Adrenal gland (tissue), 9 donors: ENCODE measurements at regions not wholly inside any gene's neighbourhood (a gene's known extent, or its start where the extent isn't known, plus 50 kb on each side); places are given as distances from the start of the nearest gene placed in this dataset.

Experiments used
- DNase-seq, 7 donors: peaks; one replicate each; pipeline ENCODE4 v3.0.0-alpha.2; 2019 to 2020
- H3K27ac ChIP-seq, 5 donors: fragments of 200-600 bp; sonication (generic) in 4 of 5; 1 replicate in 3 of 5; 2 replicates in 2 of 5; pipeline versions ENCODE4 v1.5.1 to v1.8.0; 2016 to 2020; ENCODE audit warnings: mild to moderate bottlenecking in 1 of 5
- H3K27me3 ChIP-seq: fragments of 200-600 bp; 2 replicates; pipeline ENCODE4 v1.8.0; 2021
- H3K36me3 ChIP-seq, 2 donors: fragments of 200-600 bp; replicated peaks in 1 of 2; 1 replicate in 1 of 2; 2 replicates in 1 of 2; pipeline versions ENCODE4 v1.5.1 to v1.8.0; 2018 to 2022
- H3K4me1 ChIP-seq, 2 donors: fragments of 200-600 bp; replicated peaks in 1 of 2; 1 replicate in 1 of 2; 2 replicates in 1 of 2; pipeline versions ENCODE4 v1.5.1 to v1.8.0; 2018 to 2021
- H3K4me3 ChIP-seq, 4 donors: fragments of 200-600 bp; sonication (generic) in 3 of 4; one replicate each; pipeline ENCODE4 v1.5.1; 2016 to 2018
- H3K9me3 ChIP-seq, 3 donors: fragments of 200-600 bp; sonication (generic) in 1 of 3; replicated peaks in 1 of 3; 1 replicate in 2 of 3; 2 replicates in 1 of 3; pipeline versions ENCODE4 v1.5.1 to v1.8.0; 2016 to 2021
- POLR2A ChIP-seq, 2 donors: fragments of 450-650 bp; IDR thresholded peaks; one replicate each; pipeline ENCODE4 v1.6.1; 2017; ENCODE audit warnings: antibody characterized with exemption in 2 of 2, mild to moderate bottlenecking in 2 of 2, moderate library complexity in 1 of 2
- WGBS, 4 donors: extraction: QIAGEN DNeasy Blood & Tissue Kit in 2 of 4; methylation state at CpG; one replicate each; pipeline versions ENCODE4 v1.1.5 to v1.1.7; 2013 to 2017; 5-methylcytosine and 5-hydroxymethylcytosine counted together
- intact Hi-C, 2 donors: fragments of 100-400 bp; cut with DNase I; formaldehyde crosslinking; loops; one replicate each; pipeline versions ENCODE4 v1.14.1 to v1.15.0; 2022 to 2023
- TF ChIP-seq, protein P1 (sequence below), 6 experiments: fragments of 450-650 bp in 4 of 6; fragments of 200-600 bp in 2 of 6; sonication (generic) in 1 of 6; IDR thresholded peaks; 1 replicate in 5 of 6; 2 replicates in 1 of 6; pipeline versions ENCODE4 v1.5.1 to v1.8.0; 2016 to 2021; ENCODE audit warnings: antibody characterized with exemption in 6 of 6, mild to moderate bottlenecking in 2 of 6, moderate library complexity in 1 of 6
- donor health status: healthy with polysubstance abuse.
- donor health status: Bipolar disorder and iron deficiency.
- donor health status: DM: yes; HTN: yes; CAD: no.
- donor health status: DM: no; HTN: no; CAD: no.
- donor health status: DM: no; HTN: no; CAD: no.

DNA sequence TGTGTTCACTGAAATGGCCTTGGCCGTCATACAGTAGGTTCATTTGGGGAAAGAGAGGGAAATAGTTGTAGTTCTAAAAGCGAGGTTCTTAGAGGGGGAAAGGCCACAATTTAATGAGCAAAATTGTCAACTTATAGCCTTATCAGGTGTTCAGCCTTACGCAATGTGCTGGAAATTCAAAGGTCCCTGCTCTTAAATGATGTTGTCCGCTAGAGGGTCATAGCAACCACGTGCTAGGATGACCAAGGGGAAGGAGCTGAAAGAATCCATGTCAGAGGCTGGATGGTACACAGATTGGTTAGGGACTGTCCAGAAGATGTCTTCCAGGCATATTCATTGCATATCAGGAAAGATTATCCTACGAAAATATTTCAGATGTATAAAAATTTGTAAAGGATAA is 282.3 kb upstream of the MEX3C start:
- no peak for DNase-seq
- TF ChIP-seq, protein P1, sequence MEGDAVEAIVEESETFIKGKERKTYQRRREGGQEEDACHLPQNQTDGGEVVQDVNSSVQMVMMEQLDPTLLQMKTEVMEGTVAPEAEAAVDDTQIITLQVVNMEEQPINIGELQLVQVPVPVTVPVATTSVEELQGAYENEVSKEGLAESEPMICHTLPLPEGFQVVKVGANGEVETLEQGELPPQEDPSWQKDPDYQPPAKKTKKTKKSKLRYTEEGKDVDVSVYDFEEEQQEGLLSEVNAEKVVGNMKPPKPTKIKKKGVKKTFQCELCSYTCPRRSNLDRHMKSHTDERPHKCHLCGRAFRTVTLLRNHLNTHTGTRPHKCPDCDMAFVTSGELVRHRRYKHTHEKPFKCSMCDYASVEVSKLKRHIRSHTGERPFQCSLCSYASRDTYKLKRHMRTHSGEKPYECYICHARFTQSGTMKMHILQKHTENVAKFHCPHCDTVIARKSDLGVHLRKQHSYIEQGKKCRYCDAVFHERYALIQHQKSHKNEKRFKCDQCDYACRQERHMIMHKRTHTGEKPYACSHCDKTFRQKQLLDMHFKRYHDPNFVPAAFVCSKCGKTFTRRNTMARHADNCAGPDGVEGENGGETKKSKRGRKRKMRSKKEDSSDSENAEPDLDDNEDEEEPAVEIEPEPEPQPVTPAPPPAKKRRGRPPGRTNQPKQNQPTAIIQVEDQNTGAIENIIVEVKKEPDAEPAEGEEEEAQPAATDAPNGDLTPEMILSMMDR (IDR thresholded peaks at IDR 0.05): no peak
- no peak for TF ChIP-seq POLR2A (IDR thresholded peaks at IDR 0.05)
- intact Hi-C loops: no loop called here
- Histone ChIP-seq H3K27me3 (no peaks in the 10 kb centered on the region), H3K27ac (no peak overlapping the region), H3K9me3 (no peaks in the 10 kb centered on the region), H3K4me3 (no peak overlapping the region), H3K4me1 (no peaks in the 10 kb centered on the region), H3K36me3 (no peaks in the 10 kb centered on the region)
- WGBS, 4 donors: 71 to 90% (median 78%) methylated on average over 6 of the region's 6 CpGs

DNA sequence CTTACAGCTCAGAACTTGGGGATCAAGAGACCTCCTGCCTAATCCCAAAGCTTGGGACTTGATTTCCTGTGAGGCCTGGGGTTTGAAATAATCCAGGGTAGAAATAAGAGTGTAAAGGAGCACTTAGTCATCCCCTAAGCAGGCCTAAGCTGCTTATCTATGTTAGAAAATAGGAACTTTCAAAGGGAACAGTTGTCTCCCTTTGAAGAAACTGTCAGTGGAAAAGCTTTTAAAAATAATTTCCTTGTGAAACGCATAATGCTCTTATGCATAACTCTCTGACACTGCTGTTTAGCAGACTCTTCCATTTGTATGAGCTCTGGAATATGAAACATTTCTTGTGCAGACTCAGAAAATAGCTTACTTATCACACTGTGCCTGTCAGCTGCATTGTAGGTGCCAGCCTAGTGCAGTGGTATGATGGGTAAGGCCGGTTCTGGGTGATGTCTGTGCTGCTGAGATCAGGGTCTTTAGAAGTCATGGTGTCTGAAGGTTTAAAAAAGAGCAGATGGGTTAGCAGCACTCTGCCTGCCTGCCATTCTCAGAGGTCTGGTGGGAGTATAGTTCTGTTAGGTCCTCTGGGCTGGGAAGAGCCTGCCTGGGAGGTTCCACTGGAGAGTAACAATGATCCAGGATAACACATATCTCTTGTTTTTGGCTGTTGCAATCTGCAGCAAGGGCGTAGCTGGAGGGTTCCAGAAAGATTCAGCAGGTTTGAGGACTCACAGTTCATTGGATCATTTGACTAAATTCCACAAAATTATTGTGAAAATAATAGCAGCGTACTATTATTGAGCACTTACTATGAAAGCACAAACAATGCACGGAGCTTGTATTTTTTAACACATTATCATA is 283.2 kb upstream of the MEX3C start:
- intact Hi-C loops: no loop called here
- Histone ChIP-seq H3K27ac (no peak overlapping the region), H3K4me1 (no peaks in the 10 kb centered on the region), H3K4me3 (no peak overlapping the region), H3K27me3 (no peaks in the 10 kb centered on the region), H3K9me3 (no peaks in the 10 kb centered on the region), H3K36me3 (no peaks in the 10 kb centered on the region)
- 72 to 94% (median 87%) methylated on average over 5 of the region's 5 CpGs for WGBS, 4 donors
- no peak for DNase-seq
- TF ChIP-seq POLR2A (IDR thresholded peaks at IDR 0.05): no peak
- TF ChIP-seq, protein P1 (IDR thresholded peaks at IDR 0.05): no peak

DNA sequence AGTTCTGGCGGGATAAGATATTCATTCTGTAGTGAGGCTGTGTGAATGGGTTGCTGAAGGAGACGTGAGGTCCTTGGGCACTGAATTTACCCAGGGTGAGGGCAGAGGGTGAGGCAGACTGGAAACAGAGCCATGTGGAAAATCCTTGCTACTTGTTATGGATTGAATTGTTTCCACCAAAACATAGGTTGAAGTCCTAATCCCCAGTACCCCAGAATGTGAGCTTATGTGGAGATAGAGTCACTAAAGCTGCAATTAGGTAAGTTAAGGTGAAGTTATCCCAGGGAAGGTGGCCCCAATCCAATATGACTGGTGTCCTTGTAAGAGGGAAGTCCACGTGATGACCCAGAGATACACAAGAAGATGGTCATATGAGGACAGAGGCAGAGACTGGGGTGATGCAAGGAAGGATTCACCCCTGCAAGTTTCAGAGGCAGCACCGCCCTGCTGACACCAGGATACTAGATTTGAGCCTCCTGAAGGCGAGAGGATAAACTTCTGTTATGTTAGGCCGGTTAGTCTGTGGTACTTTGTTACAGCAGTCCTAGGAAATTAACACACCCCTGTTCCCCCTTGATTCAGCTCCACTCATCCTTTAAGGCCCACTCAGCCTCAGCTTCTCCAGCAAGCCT is 289.4 kb upstream of the MEX3C start:
- Histone ChIP-seq H3K36me3 (no peaks in the 10 kb centered on the region), H3K9me3 (no peaks in the 10 kb centered on the region), H3K27ac (no peak overlapping the region), H3K27me3 (no peaks in the 10 kb centered on the region), H3K4me3 (no peak overlapping the region), H3K4me1 (no peaks in the 10 kb centered on the region)
- DNase-seq: no peak
- TF ChIP-seq, protein P1 (IDR thresholded peaks at IDR 0.05): no peak
- TF ChIP-seq POLR2A (IDR thresholded peaks at IDR 0.05): no peak
- WGBS, 4 donors: 72 to 84% (median 81%) methylated on average over 6 of the region's 6 CpGs
- intact Hi-C loops: no loop called here

DNA sequence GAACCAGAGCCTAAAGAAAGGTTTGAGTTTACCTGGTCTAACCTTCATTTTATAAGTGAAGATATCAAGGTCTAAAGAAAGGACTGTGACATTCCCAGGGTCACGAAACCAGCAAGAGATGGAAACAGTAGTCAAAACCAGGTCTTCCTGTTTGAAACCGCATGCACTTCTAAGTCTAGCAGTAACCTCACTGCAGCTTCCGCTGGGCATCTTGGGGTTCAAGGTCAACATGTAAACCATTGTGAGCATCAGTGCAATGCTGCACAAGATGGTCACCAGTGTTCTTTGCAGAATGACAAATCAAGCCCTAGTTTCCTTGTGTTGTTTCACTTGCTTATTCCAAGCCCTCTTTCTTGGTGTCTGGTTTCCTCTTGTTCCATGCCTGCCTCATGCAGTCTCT is 292.9 kb upstream of the MEX3C start:
- no peaks in the 10 kb centered on the region for H3K36me3 ChIP-seq
- H3K9me3 ChIP-seq: no peaks in the 10 kb centered on the region
- no peak overlapping the region for H3K4me3 ChIP-seq
- H3K4me1 ChIP-seq: no peaks in the 10 kb centered on the region
- no peak overlapping the region for H3K27ac ChIP-seq
- WGBS, 4 donors: 83 to 90% (median 88%) methylated on average over 3 of the region's 3 CpGs
- TF ChIP-seq POLR2A (IDR thresholded peaks at IDR 0.05): no peak
- TF ChIP-seq, protein P1 (IDR thresholded peaks at IDR 0.05): no peak
- intact Hi-C loops: no loop called here
- no peaks in the 10 kb centered on the region for H3K27me3 ChIP-seq
- DNase-seq: no peak
